Body of pancreas (tissue), 4 donors: ENCODE measurements at regions not wholly inside any gene's neighbourhood (a gene's known extent, or its start where the extent isn't known, plus 50 kb on each side); places are given as distances from the start of the nearest gene placed in this dataset.
"Not testable (repeated sequence)": the region's sequence is repeated elsewhere in the genome, so short reads cannot be mapped to it uniquely, and the experiment has no call there.

Experiments
- POLR2A ChIP-seq, 3 donors: fragments of 450-650 bp; IDR thresholded peaks; one replicate each; pipeline ENCODE4 v1.6.1; 2016; ENCODE audit warnings: antibody characterized with exemption in 3 of 3, mild to moderate bottlenecking in 2 of 3
- TF ChIP-seq, protein P1 (sequence below), 7 experiments: fragments of 450-650 bp in 4 of 7; fragments of 200-600 bp in 3 of 7; sonication (generic) in 3 of 7; IDR thresholded peaks; one replicate each; pipeline ENCODE4 v1.5.1; 2016 to 2019; ENCODE audit warnings: antibody characterized with exemption in 7 of 7

DNA sequence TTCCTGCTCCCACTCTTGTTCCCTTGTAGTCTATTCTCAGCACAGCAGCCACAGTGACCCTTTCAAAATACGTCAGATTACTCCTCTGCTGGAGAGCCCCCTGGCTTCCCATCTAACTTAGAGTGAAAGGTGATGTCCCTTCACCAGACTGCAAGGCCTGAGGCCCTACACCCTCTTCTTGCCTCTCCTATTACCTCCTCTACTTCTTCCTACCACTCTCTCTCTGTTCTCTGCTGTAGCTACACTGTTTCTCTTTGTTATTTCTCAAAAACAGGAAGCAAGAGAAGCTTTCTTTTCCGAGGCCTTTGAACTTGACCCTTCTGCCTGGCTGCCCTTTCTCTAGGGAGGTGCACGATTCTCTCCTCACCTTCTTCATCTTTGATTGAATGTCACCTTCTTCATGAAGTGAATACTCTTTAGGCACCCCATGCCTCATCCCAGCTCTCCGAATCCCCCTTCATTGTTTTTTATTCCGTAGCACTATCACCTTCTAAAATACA lies 99.1 kb upstream of the NBPF26 start:
- TF ChIP-seq, protein P1, sequence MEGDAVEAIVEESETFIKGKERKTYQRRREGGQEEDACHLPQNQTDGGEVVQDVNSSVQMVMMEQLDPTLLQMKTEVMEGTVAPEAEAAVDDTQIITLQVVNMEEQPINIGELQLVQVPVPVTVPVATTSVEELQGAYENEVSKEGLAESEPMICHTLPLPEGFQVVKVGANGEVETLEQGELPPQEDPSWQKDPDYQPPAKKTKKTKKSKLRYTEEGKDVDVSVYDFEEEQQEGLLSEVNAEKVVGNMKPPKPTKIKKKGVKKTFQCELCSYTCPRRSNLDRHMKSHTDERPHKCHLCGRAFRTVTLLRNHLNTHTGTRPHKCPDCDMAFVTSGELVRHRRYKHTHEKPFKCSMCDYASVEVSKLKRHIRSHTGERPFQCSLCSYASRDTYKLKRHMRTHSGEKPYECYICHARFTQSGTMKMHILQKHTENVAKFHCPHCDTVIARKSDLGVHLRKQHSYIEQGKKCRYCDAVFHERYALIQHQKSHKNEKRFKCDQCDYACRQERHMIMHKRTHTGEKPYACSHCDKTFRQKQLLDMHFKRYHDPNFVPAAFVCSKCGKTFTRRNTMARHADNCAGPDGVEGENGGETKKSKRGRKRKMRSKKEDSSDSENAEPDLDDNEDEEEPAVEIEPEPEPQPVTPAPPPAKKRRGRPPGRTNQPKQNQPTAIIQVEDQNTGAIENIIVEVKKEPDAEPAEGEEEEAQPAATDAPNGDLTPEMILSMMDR (IDR thresholded peaks at IDR 0.05) = not testable (repeated sequence)
- not testable (repeated sequence) for TF ChIP-seq POLR2A (IDR thresholded peaks at IDR 0.05)
